Hematopoietic multipotent progenitor cell (in vitro differentiated cells): ENCODE measurements at regions not wholly inside any gene's neighbourhood (a gene's known extent, or its start where the extent isn't known, plus 50 kb on each side); places are given as distances from the start of the nearest gene placed in this dataset.

Source experiments
- DNase-seq, 3 donors: peaks; one replicate each; pipeline ENCODE4 v3.0.0-alpha.2; 2011 to 2015; ENCODE audit warnings: low read depth in 2 of 3, low spot score in 2 of 3

- DNase-seq: no peak
Observed at GRCh38 chr9:89787595-89787994, 182.8 kb downstream of the GADD45G start.

GRCh38 chr9:89788434-89788833, 183.6 kb downstream of the GADD45G start:
- no peak for DNase-seq

- DNase-seq: no peak
Observed at GRCh38 chr9:89789922-89790510, 185.2 kb downstream of the GADD45G start.

- no peak for DNase-seq
Observed at GRCh38 chr9:89790542-89791109, 185.8 kb downstream of the GADD45G start.

GRCh38 chr9:89791754-89792153, 186.9 kb downstream of the GADD45G start:
- no peak for DNase-seq

GRCh38 chr9:89792189-89793123, 187.6 kb downstream of the GADD45G start:
- no peak for DNase-seq

- no peak for DNase-seq
Observed at GRCh38 chr9:89793124-89793495, 188.3 kb downstream of the GADD45G start.

GRCh38 chr9:89793551-89793950, 188.7 kb downstream of the GADD45G start:
- DNase-seq: no peak

- DNase-seq: no peak
Observed at GRCh38 chr9:89794918-89795317, 190.1 kb downstream of the GADD45G start.

- no peak for DNase-seq
Observed at GRCh38 chr9:89795538-89796195, 190.9 kb downstream of the GADD45G start.

GRCh38 chr9:89796606-89797005, 191.8 kb downstream of the GADD45G start:
- DNase-seq: no peak

GRCh38 chr9:89797255-89797654, 192.4 kb downstream of the GADD45G start:
- DNase-seq: no peak

GRCh38 chr9:89797937-89798455, 193.2 kb downstream of the GADD45G start:
- DNase-seq: no peak

GRCh38 chr9:89798547-89799120, 193.8 kb downstream of the GADD45G start:
- no peak for DNase-seq

- no peak for DNase-seq
Observed at GRCh38 chr9:89799221-89799620, 194.4 kb downstream of the GADD45G start.

- DNase-seq: no peak
Observed at GRCh38 chr9:89799766-89800165, 195.0 kb downstream of the GADD45G start.

GRCh38 chr9:89801341-89801740, 196.5 kb downstream of the GADD45G start:
- DNase-seq: no peak

- no peak for DNase-seq
Observed at GRCh38 chr9:89801742-89802670, 197.2 kb downstream of the GADD45G start.

GRCh38 chr9:89802781-89803355, 198.1 kb downstream of the GADD45G start:
- no peak for DNase-seq
